ENCODE measurements at regions not wholly inside any gene's neighbourhood (a gene's known extent, or its start where the extent isn't known, plus 50 kb on each side); places are given as distances from the start of the nearest gene placed in this dataset.

- TF ChIP-seq, protein P1, sequence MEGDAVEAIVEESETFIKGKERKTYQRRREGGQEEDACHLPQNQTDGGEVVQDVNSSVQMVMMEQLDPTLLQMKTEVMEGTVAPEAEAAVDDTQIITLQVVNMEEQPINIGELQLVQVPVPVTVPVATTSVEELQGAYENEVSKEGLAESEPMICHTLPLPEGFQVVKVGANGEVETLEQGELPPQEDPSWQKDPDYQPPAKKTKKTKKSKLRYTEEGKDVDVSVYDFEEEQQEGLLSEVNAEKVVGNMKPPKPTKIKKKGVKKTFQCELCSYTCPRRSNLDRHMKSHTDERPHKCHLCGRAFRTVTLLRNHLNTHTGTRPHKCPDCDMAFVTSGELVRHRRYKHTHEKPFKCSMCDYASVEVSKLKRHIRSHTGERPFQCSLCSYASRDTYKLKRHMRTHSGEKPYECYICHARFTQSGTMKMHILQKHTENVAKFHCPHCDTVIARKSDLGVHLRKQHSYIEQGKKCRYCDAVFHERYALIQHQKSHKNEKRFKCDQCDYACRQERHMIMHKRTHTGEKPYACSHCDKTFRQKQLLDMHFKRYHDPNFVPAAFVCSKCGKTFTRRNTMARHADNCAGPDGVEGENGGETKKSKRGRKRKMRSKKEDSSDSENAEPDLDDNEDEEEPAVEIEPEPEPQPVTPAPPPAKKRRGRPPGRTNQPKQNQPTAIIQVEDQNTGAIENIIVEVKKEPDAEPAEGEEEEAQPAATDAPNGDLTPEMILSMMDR (IDR thresholded peaks at IDR 0.05; ENCODE audit: low read depth, low read length) = 0 out of 2 replicates have a peak, but pooled peaks have one; percentile 7
- H3K4me3 ChIP-seq (ENCODE audit: low read depth, low read length) = no peak overlapping the region
These were observed 111.9 kb upstream of the C21orf91 start for GRCh38 chr21:17931080-17931479.

DNA sequence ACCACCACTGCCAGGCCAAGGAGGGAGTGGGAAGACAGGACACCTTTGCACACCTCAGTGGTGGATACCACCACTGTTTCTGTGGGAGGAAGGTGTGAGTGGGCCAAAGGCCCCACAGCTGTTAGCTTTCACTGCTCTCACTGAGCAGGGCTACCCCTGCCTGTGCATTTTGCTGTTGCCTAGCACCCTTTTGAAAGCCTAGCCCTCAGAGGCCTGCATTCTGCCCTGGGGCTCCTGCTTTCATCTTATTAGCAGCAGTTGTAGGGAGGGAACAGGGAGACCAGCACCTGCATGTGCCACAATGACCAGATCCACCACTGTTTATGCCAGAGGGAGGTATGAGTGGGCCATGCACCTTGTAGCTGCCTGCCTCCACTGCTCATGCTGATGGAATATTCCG lies 110.9 kb upstream of the C21orf91 start:
- TF ChIP-seq, protein P1 (IDR thresholded peaks at IDR 0.05; ENCODE audit: low read depth, low read length) = no peak
- no peak overlapping the region for H3K4me3 ChIP-seq (ENCODE audit: low read depth, low read length)

DNA sequence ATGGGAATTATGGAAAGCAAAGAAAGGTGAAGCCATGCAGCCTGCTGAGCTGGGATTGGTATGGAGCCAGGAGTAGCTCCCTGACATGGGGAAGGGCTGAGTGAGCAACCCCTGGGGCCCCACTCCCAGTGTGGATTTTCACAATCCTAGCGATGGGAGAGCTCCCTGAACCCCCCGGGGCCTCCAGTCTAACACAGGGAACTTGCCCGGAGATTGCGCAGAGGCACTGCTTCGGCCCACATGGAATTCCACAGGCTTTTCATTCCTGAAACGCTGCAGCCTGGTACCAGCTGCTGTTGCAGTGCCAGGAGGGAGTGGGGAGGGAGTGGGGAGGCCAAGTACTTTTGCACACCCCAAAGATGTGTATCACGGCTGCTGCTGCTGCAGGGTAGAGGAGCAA lies 110.4 kb upstream of the C21orf91 start:
- TF ChIP-seq, protein P1 (IDR thresholded peaks at IDR 0.05; ENCODE audit: low read depth, low read length) = no peak
- H3K4me3 ChIP-seq (ENCODE audit: low read depth, low read length) = no peak overlapping the region

DNA sequence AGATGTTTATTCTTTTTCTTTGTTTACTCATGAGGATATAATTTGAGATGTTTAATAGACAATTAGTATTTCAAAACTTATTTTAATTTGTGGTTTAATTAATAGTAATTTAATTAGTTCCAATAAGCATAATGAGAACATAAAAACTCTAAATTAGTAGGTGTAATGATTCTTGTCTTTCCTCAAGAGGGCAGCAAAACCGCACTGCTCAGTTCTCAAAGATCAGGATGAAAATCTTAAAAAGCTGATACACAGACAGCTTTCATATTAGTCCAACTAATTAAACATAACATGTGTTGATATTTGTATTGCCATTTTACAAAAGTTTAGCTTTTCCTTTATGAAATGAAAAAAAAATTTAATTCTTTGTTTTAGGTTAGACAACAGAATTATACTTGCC lies 106.7 kb upstream of the C21orf91 start:
- TF ChIP-seq, protein P1 (IDR thresholded peaks at IDR 0.05; ENCODE audit: low read depth, low read length) = peak; percentile 18; the same call in 1 of the 2 replicates
- no peak overlapping the region for H3K4me3 ChIP-seq (ENCODE audit: low read depth, low read length)

DNA sequence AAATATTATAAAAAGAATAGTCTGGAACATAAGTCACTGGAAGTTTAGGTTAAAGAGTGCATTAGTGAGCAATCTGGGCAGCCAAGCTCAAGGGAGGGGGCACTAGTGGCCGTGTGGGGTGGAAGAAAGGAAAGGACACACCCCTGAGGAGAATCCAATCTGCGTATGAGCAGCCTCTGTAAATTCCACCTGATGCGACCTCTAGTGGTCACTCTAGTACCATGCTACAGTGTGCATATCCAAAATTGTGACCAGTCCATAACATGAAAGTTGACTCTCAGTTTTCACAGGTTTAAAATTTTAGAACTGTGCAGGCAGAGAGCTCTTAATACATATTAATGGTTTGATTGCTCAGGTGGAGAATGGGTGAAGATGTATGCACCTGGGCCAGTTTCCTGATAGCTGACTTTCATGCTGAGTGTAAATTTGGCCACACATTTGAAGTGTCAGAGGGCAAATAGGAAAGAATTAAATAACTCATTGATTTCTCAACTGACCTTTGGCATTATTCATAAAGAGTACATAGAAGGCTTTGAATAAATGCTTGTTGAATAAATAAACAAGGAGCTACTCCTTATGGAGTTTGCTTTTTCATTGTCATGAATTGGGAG lies 105.9 kb upstream of the C21orf91 start:
- no peak overlapping the region for H3K4me3 ChIP-seq (ENCODE audit: low read depth, low read length)
- TF ChIP-seq, protein P1 (IDR thresholded peaks at IDR 0.05; ENCODE audit: low read depth, low read length) = peak; percentile 79

- H3K4me3 ChIP-seq (ENCODE audit: low read depth, low read length) = no peak overlapping the region
- TF ChIP-seq, protein P1 (IDR thresholded peaks at IDR 0.05; ENCODE audit: low read depth, low read length) = no peak
These were observed 102.7 kb upstream of the C21orf91 start for GRCh38 chr21:17921579-17922530.

DNA sequence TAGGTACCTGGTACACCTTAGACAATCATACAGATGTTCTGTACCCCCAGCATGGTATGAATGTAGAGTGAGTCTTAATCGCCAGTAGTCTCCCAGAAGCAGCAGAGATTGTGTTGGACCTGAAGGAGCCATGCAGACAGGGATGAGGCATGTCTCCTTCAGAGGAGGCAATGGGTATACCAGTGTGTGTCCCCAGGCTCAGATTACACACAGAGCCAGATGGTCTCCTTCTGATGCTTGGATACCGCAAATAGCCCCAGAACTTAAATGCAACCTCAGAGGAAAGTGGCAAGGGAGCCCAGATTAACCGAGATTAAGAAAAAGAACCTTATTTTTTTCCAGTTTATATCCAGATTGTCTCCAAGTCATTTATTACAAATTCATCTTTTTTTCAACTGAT lies 96.8 kb upstream of the C21orf91 start:
- TF ChIP-seq, protein P1 (IDR thresholded peaks at IDR 0.05; ENCODE audit: low read depth, low read length) = no peak
- no peak overlapping the region for H3K4me3 ChIP-seq (ENCODE audit: low read depth, low read length)
